DOHH2 (cell line): ENCODE measurements at regions not wholly inside any gene's neighbourhood (a gene's known extent, or its start where the extent isn't known, plus 50 kb on each side); places are given as distances from the start of the nearest gene placed in this dataset.

Source experiments
- H3F3A ChIP-seq: fragments of 200-600 bp; sonication (generic), shearing (Covaris generic); 2 replicates; pipeline ENCODE4 v1.6.0; 2016; ENCODE audit warnings: antibody characterized with exemption, mild to moderate bottlenecking; ENCODE audit not compliant: control insufficient read depth, insufficient read depth
- H3K27ac ChIP-seq: fragments of 200-600 bp; sonication (generic); 2 replicates; pipeline ENCODE4 v1.5.1; 2014; ENCODE audit warnings: low read depth, mild to moderate bottlenecking, low read length, moderate library complexity
- H3K27me3 ChIP-seq: fragments of 200-600 bp; sonication (generic); 2 replicates; pipeline ENCODE4 v1.6.1; 2014; ENCODE audit warnings: mild to moderate bottlenecking, low read length, mixed read lengths; ENCODE audit not compliant: control insufficient read depth
- H3K36me3 ChIP-seq: fragments of 200-600 bp; sonication (generic); 2 replicates; pipeline ENCODE4 v1.6.1; 2014; ENCODE audit warnings: mild to moderate bottlenecking, low read length, moderate library complexity, mixed read lengths; ENCODE audit not compliant: control insufficient read depth
- H3K4me1 ChIP-seq: fragments of 200-600 bp; sonication (generic); 2 replicates; pipeline ENCODE4 v1.6.1; 2014; ENCODE audit warnings: mild to moderate bottlenecking, low read length, mixed read lengths; ENCODE audit not compliant: control insufficient read depth
- H3K4me2 ChIP-seq: fragments of 200-600 bp; sonication (generic); 2 replicates; pipeline ENCODE4 v1.6.0; 2014; ENCODE audit warnings: mild to moderate bottlenecking, low read length, moderate library complexity
- H3K4me3 ChIP-seq: fragments of 200-600 bp; sonication (generic); 2 replicates; pipeline ENCODE4 v1.5.1; 2014; ENCODE audit warnings: mild to moderate bottlenecking, low read length, mixed read lengths
- H3K79me2 ChIP-seq: fragments of 200-600 bp; sonication (generic); 2 replicates; pipeline ENCODE4 v1.6.1; 2014; ENCODE audit warnings: mild to moderate bottlenecking, low read length, mixed read lengths; ENCODE audit not compliant: control insufficient read depth
- H3K9me2 ChIP-seq: fragments of 200-600 bp; sonication (generic); replicated peaks from 2 replicates; pipeline ENCODE4 v1.6.1; 2014; ENCODE audit warnings: mild to moderate bottlenecking, low read length, mixed read lengths; ENCODE audit not compliant: control insufficient read depth
- H3K9me3 ChIP-seq: fragments of 200-600 bp; sonication (generic); 2 replicates; pipeline ENCODE4 v1.6.1; 2014; ENCODE audit warnings: antibody characterized with exemption, low read length, mixed read lengths; ENCODE audit not compliant: control insufficient read depth, insufficient read depth
- H4K20me1 ChIP-seq: fragments of 200-600 bp; sonication (generic); 2 replicates; pipeline ENCODE4 v1.6.0; 2014; ENCODE audit warnings: low read depth, mild to moderate bottlenecking, antibody characterized with exemption, low read length, moderate library complexity; ENCODE audit not compliant: control insufficient read depth, insufficient read depth
- CTCF ChIP-seq: fragments of 200-600 bp; sonication (generic); IDR thresholded peaks from one replicate; pipeline ENCODE4 v1.5.1; 2014; ENCODE audit warnings: antibody characterized with exemption, mild to moderate bottlenecking, low read depth, low read length; ENCODE audit not compliant: poor library complexity, severe bottlenecking
- EZH2phosphoT487 ChIP-seq: fragments of 200-600 bp; sonication (generic); IDR thresholded peaks from 2 replicates; pipeline ENCODE4 v1.6.1; 2017; ENCODE audit warnings: borderline replicate concordance, mild to moderate bottlenecking, antibody characterized with exemption, low read length, moderate library complexity, mixed read lengths

DNA sequence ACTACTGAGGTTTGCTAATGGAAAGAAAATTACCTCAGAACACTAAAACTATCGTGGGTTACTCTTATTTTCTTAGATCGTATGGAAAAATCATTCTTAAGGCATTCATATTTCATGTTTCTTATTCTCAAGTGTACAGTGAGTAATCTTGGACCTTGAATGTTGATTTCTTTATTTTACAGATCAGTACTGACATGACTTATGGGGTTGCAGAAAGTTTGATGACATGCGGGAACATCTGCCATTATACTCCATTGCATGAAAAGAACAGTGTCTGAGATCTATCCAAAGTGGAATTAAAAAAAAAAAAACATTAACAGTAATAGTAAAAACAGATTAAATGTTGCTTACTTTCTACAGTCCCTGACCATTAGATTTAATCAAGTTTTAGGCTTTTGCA lies 1290.2 kb upstream of the WWC1 start:
- TF ChIP-seq EZH2phosphoT487 = no peak
- no peak for TF ChIP-seq CTCF
- H3K4me3 ChIP-seq = no peak overlapping the region
- H3K9me2 ChIP-seq = no peaks in the 10 kb centered on the region
- no peak overlapping the region for H3K27ac ChIP-seq
- no peak overlapping the region for H3K4me2 ChIP-seq
- H3K9me3 ChIP-seq = no peaks in the 10 kb centered on the region
- H3K79me2 ChIP-seq = no peaks in the 10 kb centered on the region
- H3K36me3 ChIP-seq = no peaks in the 10 kb centered on the region
- no peaks in the 10 kb centered on the region for H4K20me1 ChIP-seq
- H3K27me3 ChIP-seq = no peaks in the 10 kb centered on the region
- no peaks in the 10 kb centered on the region for H3F3A ChIP-seq
- H3K4me1 ChIP-seq = no peaks in the 10 kb centered on the region

- Histone ChIP-seq H3K4me2 (no peak overlapping the region), H3K36me3 (no peaks in the 10 kb centered on the region), H4K20me1 (no peaks in the 10 kb centered on the region), H3K9me2 (no peaks in the 10 kb centered on the region), H3K9me3 (no peaks in the 10 kb centered on the region), H3K4me3 (no peak overlapping the region), H3K27ac (no peak overlapping the region), H3F3A (no peaks in the 10 kb centered on the region), H3K27me3 (no peaks in the 10 kb centered on the region), H3K79me2 (no peaks in the 10 kb centered on the region), H3K4me1 (no peaks in the 10 kb centered on the region)
- TF ChIP-seq EZH2phosphoT487 (no peak), CTCF (no peak)
These were observed 1282.7 kb upstream of the WWC1 start for GRCh38 chr5:167008705-167009104.

GRCh38 chr5:167011196-167011595 lies 1280.2 kb upstream of the WWC1 start:
- no peaks in the 10 kb centered on the region for H3K9me3 ChIP-seq
- H3F3A ChIP-seq = no peaks in the 10 kb centered on the region
- no peaks in the 10 kb centered on the region for H3K79me2 ChIP-seq
- H3K9me2 ChIP-seq = no peaks in the 10 kb centered on the region
- no peaks in the 10 kb centered on the region for H3K27me3 ChIP-seq
- H3K4me1 ChIP-seq = no peaks in the 10 kb centered on the region
- TF ChIP-seq CTCF (no peak), EZH2phosphoT487 (no peak)
- H3K4me3 ChIP-seq = no peak overlapping the region
- no peak overlapping the region for H3K4me2 ChIP-seq
- H3K27ac ChIP-seq = no peak overlapping the region
- no peaks in the 10 kb centered on the region for H4K20me1 ChIP-seq
- no peaks in the 10 kb centered on the region for H3K36me3 ChIP-seq
